Smooth muscle cell (in vitro differentiated cells): ENCODE measurements at regions not wholly inside any gene's neighbourhood (a gene's known extent, or its start where the extent isn't known, plus 50 kb on each side); places are given as distances from the start of the nearest gene placed in this dataset.

ENCODE experiments used
- DNase-seq: peaks from one replicate; lab custom pipeline; 2025; ENCODE audit not compliant: unreplicated experiment; lab: John Stamatoyannopoulos, UW
- H2AFZ ChIP-seq: fragments of 200-600 bp; sonication (generic); 2 replicates; pipeline ENCODE4 v1.6.0; 2016; ENCODE audit warnings: antibody characterized with exemption, low read depth, mild to moderate bottlenecking
- H3F3A ChIP-seq: fragments of 200-600 bp; sonication (generic); 2 replicates; pipeline ENCODE4 v1.6.0; 2017; ENCODE audit warnings: antibody characterized with exemption, low read depth
- H3K27ac ChIP-seq: fragments of 200-600 bp; sonication (generic); 2 replicates; pipeline ENCODE4 v1.5.1; 2016; ENCODE audit warnings: low read depth, mild to moderate bottlenecking
- H3K27me3 ChIP-seq: fragments of 200-600 bp; sonication (generic); 2 replicates; pipeline ENCODE4 v1.6.1; 2016; ENCODE audit warnings: low read depth, mild to moderate bottlenecking
- H3K36me3 ChIP-seq: fragments of 200-600 bp; sonication (generic); 2 replicates; pipeline ENCODE4 v1.5.1; 2016; ENCODE audit warnings: low read depth
- H3K4me1 ChIP-seq: fragments of 200-600 bp; sonication (generic); 2 replicates; pipeline ENCODE4 v1.5.1; 2016; ENCODE audit warnings: low read depth
- H3K4me2 ChIP-seq: fragments of 200-600 bp; sonication (generic); 2 replicates; pipeline ENCODE4 v1.6.0; 2016; ENCODE audit warnings: mild to moderate bottlenecking
- H3K4me3 ChIP-seq: fragments of 200-600 bp; sonication (generic); 2 replicates; pipeline ENCODE4 v1.5.1; 2016; ENCODE audit warnings: mild to moderate bottlenecking
- H3K79me2 ChIP-seq: fragments of 200-600 bp; sonication (generic); 2 replicates; pipeline ENCODE4 v1.6.0; 2016; ENCODE audit warnings: low read depth, mild to moderate bottlenecking
- H3K9ac ChIP-seq: fragments of 200-600 bp; sonication (generic); 2 replicates; pipeline ENCODE4 v1.6.0; 2016; ENCODE audit warnings: low read depth
- H3K9me3 ChIP-seq: fragments of 200-600 bp; sonication (generic); replicated peaks from 2 replicates; pipeline ENCODE4 v1.5.1; 2016; ENCODE audit warnings: low read depth
- H4K20me1 ChIP-seq: fragments of 200-600 bp; sonication (generic); 2 replicates; pipeline ENCODE4 v1.6.0; 2016; ENCODE audit warnings: low read depth
- WGBS: methylation state at CpG from one replicate; pipeline ENCODE4 v1.1.7; 2016; ENCODE audit warnings: low lambda C conversion rate; 5-methylcytosine and 5-hydroxymethylcytosine counted together
- TF ChIP-seq, protein P1 (sequence below): fragments of 200-600 bp; sonication (generic); IDR thresholded peaks from 2 replicates; pipeline ENCODE4 v1.5.1; 2017; ENCODE audit warnings: borderline replicate concordance, mild to moderate bottlenecking, antibody characterized with exemption; ENCODE audit not compliant: insufficient read depth, poor library complexity, severe bottlenecking

DNA sequence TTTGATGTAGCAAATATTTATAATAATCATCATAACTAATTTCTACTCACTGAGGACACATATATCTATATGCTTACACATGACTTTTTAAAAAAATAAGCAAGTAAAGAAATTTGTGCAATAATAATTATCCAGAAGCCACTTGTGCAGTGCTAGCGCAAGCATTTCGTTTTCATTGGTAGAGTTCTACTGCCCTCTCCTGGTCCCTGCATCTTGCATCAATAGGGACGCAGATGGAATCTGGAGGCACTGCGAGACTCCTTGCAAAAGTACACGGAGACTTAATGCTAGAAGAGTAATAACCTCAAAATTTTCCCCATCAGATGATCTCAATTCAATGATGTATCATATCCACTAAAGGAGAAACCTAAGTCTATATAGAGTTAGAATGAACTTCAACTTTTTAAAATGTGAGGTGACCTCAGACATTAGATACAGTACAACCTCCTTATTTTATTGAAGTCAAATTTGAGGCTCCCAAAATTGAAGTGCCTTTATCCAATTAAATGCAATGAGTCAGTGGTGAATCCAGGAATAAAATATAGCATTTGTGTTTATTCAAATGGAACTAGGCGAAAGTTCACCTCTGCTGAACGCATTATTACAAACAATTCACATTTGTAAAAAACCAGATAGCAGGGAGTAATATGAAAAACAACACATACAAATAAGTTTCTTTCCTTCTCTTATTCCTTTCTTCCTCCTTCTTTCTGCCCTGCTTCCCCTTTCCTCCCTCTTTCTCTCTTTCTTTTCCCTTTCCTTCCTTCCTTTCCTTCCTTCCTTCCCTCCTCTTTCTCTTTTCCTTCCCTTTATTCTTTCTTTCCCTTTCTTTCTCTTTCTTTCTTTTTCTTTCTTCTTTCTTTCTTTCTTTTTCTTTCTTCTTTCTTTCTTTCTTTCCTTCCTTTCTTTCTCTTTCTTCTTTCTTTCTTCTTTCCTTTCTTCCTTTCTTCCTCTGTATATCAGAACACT, 450.0 kb downstream of the ANKRD50 start:
- H3K79me2 ChIP-seq, result no peaks in the 10 kb centered on the region
- no peaks in the 10 kb centered on the region for H3K36me3 ChIP-seq
- no peaks in the 10 kb centered on the region for H3K9me3 ChIP-seq
- no peaks in the 10 kb centered on the region for H3F3A ChIP-seq
- DNase-seq, result no peak
- no peak overlapping the region for H3K4me3 ChIP-seq
- peak overlapping the region; percentile 3 for H2AFZ ChIP-seq
- 32% methylated on average over 7 of the region's 7 CpGs for WGBS
- TF ChIP-seq, protein P1, sequence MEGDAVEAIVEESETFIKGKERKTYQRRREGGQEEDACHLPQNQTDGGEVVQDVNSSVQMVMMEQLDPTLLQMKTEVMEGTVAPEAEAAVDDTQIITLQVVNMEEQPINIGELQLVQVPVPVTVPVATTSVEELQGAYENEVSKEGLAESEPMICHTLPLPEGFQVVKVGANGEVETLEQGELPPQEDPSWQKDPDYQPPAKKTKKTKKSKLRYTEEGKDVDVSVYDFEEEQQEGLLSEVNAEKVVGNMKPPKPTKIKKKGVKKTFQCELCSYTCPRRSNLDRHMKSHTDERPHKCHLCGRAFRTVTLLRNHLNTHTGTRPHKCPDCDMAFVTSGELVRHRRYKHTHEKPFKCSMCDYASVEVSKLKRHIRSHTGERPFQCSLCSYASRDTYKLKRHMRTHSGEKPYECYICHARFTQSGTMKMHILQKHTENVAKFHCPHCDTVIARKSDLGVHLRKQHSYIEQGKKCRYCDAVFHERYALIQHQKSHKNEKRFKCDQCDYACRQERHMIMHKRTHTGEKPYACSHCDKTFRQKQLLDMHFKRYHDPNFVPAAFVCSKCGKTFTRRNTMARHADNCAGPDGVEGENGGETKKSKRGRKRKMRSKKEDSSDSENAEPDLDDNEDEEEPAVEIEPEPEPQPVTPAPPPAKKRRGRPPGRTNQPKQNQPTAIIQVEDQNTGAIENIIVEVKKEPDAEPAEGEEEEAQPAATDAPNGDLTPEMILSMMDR, result peak; percentile 92
- H3K9ac ChIP-seq, result no peak overlapping the region
- H3K27me3 ChIP-seq, result no peaks in the 10 kb centered on the region
- H3K27ac ChIP-seq, result no peak overlapping the region
- H3K4me2 ChIP-seq, result no peak overlapping the region
- no peaks in the 10 kb centered on the region for H3K4me1 ChIP-seq
- no peaks in the 10 kb centered on the region for H4K20me1 ChIP-seq

DNA sequence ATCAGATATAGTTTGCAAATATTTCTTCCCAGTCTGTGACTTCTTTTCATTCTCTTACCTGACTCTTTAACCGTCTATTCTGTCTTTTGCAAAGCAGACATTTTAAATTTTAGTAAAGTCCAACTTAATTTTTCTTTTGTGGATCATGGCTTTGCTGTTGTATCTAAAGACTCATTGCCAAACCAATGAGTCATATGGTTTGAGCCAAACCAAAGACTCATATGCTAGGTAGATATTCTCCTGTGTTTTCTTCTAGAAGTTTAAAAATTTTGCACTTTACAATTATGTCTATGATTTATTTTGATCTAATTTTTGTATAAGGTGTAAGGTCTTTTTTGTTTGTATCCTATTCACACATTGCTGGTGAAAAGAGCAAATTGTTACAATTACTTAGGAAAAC, 446.8 kb downstream of the ANKRD50 start:
- TF ChIP-seq, protein P1, result no peak
- no peak overlapping the region for H3K4me2 ChIP-seq
- H3K36me3 ChIP-seq, result peaks cover 3% of the 10 kb centered on the region
- H4K20me1 ChIP-seq, result no peaks in the 10 kb centered on the region
- H3K27ac ChIP-seq, result no peak overlapping the region
- H3K4me3 ChIP-seq, result no peak overlapping the region
- H3K4me1 ChIP-seq, result no peaks in the 10 kb centered on the region
- H3K9ac ChIP-seq, result no peak overlapping the region
- H3K9me3 ChIP-seq, result no peaks in the 10 kb centered on the region
- no peaks in the 10 kb centered on the region for H3F3A ChIP-seq
- H3K79me2 ChIP-seq, result no peaks in the 10 kb centered on the region
- no peaks in the 10 kb centered on the region for H3K27me3 ChIP-seq
- no peak for DNase-seq
- 92% methylated on average over 1 of the region's 1 CpG for WGBS
- H2AFZ ChIP-seq, result no peak overlapping the region

DNA sequence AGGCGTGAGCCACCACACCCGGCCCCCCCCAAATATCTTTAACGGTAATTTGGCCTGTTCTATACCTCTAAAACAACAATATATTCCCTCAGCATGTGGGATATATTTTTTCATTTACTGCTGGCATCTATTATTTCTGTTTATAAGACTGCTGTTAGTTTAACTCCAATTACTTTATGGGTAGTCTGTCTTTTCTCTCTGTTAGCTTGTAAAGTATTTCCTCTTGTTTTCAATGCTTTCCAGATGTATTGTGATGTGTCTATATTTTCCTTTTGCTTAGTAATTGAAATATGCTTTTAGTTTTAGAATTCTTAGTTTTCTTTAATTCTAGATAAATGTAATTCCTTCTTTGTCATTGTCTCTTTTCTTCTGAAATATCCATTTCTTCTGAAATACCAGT, 445.8 kb downstream of the ANKRD50 start:
- Histone ChIP-seq H3K27me3 (no peaks in the 10 kb centered on the region), H3K4me2 (no peak overlapping the region)
- 78% methylated on average over 3 of the region's 3 CpGs for WGBS

More for the DNA sequence above, 445.8 kb downstream of the ANKRD50 start:
- Histone ChIP-seq H4K20me1 (no peaks in the 10 kb centered on the region), H3K4me1 (no peaks in the 10 kb centered on the region), H3K79me2 (no peaks in the 10 kb centered on the region), H3K4me3 (no peak overlapping the region), H3K9me3 (no peaks in the 10 kb centered on the region), H3K27ac (no peak overlapping the region), H2AFZ (no peak overlapping the region), H3K36me3 (peaks cover 4% of the 10 kb centered on the region), H3K9ac (no peak overlapping the region), H3F3A (no peaks in the 10 kb centered on the region)
- DNase-seq, result no peak
- TF ChIP-seq, protein P1, result no peak
